Astrocyte (in vitro differentiated cells and primary cell): ENCODE measurements at regions not wholly inside any gene's neighbourhood (a gene's known extent, or its start where the extent isn't known, plus 50 kb on each side); places are given as distances from the start of the nearest gene placed in this dataset.

Source experiments
- DNase-seq: peaks from one replicate; pipeline ENCODE4 v3.0.0-alpha.2; 2010; ENCODE audit warnings: low read depth
- FAIRE-seq: peaks from 2 replicates; lab custom pipeline; 2011; peaks lifted over from hg19 to GRCh38; lab: Jason Lieb, UNC
- H2AFZ ChIP-seq: 2 replicates; pipeline ENCODE4 v1.6.0; 2012; ENCODE audit warnings: low read depth, low read length, inconsistent platforms
- H3K27ac ChIP-seq: 2 replicates; pipeline ENCODE4 v1.5.1; 2011; ENCODE audit warnings: low read depth, low read length, inconsistent platforms
- H3K27me3 ChIP-seq: 2 replicates; pipeline ENCODE4 v1.6.0; 2011; ENCODE audit warnings: low read length, inconsistent platforms; ENCODE audit not compliant: insufficient read depth
- H3K36me3 ChIP-seq: 2 replicates; pipeline ENCODE4 v1.5.1; 2011; ENCODE audit warnings: low read length, inconsistent platforms; ENCODE audit not compliant: insufficient read depth
- H3K4me1 ChIP-seq: 2 replicates; pipeline ENCODE4 v1.5.1; 2011; ENCODE audit warnings: low read length, inconsistent platforms; ENCODE audit not compliant: insufficient read depth
- H3K4me2 ChIP-seq: 2 replicates; pipeline ENCODE4 v1.6.0; 2012; ENCODE audit warnings: low read length, inconsistent platforms
- H3K4me3 ChIP-seq: 2 replicates; pipeline ENCODE4 v1.5.1; 2011; ENCODE audit warnings: low read depth, mild to moderate bottlenecking, low read length, inconsistent platforms; ENCODE audit not compliant: insufficient read depth
- H3K79me2 ChIP-seq: 2 replicates; pipeline ENCODE4 v1.6.0; 2012; ENCODE audit warnings: mild to moderate bottlenecking, low read length, inconsistent platforms; ENCODE audit not compliant: insufficient read depth
- H3K9ac ChIP-seq: 2 replicates; pipeline ENCODE4 v1.6.0; 2012; ENCODE audit warnings: mild to moderate bottlenecking, low read length, inconsistent platforms
- H3K9me3 ChIP-seq: 2 replicates; pipeline ENCODE4 v1.5.1; 2012; ENCODE audit warnings: low read depth, mild to moderate bottlenecking, low read length, inconsistent platforms; ENCODE audit not compliant: insufficient read depth
- H4K20me1 ChIP-seq: 2 replicates; pipeline ENCODE4 v1.6.0; 2012; ENCODE audit warnings: low read length, inconsistent platforms; ENCODE audit not compliant: insufficient read depth
- H3K27ac Mint-ChIP-seq: one replicate; pipeline ENCODE4 v1.8.0; 2021; ENCODE audit warnings: mild to moderate bottlenecking, mixed read lengths; ENCODE audit not compliant: unreplicated experiment
- H3K27me3 Mint-ChIP-seq: one replicate; pipeline ENCODE4 v1.8.0; 2021; ENCODE audit warnings: low read depth, mixed read lengths; ENCODE audit not compliant: unreplicated experiment
- H3K36me3 Mint-ChIP-seq: one replicate; pipeline ENCODE4 v1.8.0; 2021; ENCODE audit warnings: low read depth, mixed read lengths; ENCODE audit not compliant: unreplicated experiment
- H3K4me1 Mint-ChIP-seq: one replicate; pipeline ENCODE4 v1.8.0; 2021; ENCODE audit warnings: low read depth, mixed read lengths; ENCODE audit not compliant: unreplicated experiment
- H3K4me3 Mint-ChIP-seq: one replicate; pipeline ENCODE4 v1.8.0; 2021; ENCODE audit warnings: mild to moderate bottlenecking, moderate library complexity, mixed read lengths; ENCODE audit not compliant: unreplicated experiment
- H3K9me3 Mint-ChIP-seq: one replicate; pipeline ENCODE4 v1.8.0; 2021; ENCODE audit warnings: mild to moderate bottlenecking, mixed read lengths; ENCODE audit not compliant: unreplicated experiment
- CTCF ChIP-seq: IDR thresholded peaks from 2 replicates; pipeline ENCODE4 v1.5.1; 2011; ENCODE audit warnings: low read depth, mild to moderate bottlenecking, inconsistent platforms, low read length, moderate library complexity; ENCODE audit not compliant: insufficient read depth
- EZH2 ChIP-seq: IDR thresholded peaks from 2 replicates; pipeline ENCODE4 v1.6.1; 2012; ENCODE audit warnings: mild to moderate bottlenecking, low read length, inconsistent platforms; ENCODE audit not compliant: insufficient read depth

- H3K4me1 Mint-ChIP-seq = peaks cover 70% of the 10 kb centered on the region
- H2AFZ ChIP-seq = peak overlapping the region; percentile 35
Observed at GRCh38 chr6:11427091-11427722, 110.3 kb upstream of the TMEM170B start.

GRCh38 chr6:11426571-11426970 lies 111.0 kb upstream of the TMEM170B start:
- H3K79me2 ChIP-seq = no peaks in the 10 kb centered on the region
- TF ChIP-seq CTCF (no peak), EZH2 (no peak)
- no peaks in the 10 kb centered on the region for H3K27me3 ChIP-seq
- Mint-ChIP-seq H3K9me3 (peaks cover 2% of the 10 kb centered on the region), H3K36me3 (no peaks in the 10 kb centered on the region), H3K4me3 (no peak overlapping the region), H3K27ac (no peak overlapping the region), H3K4me1 (peaks cover 63% of the 10 kb centered on the region), H3K27me3 (no peaks in the 10 kb centered on the region)
- peaks cover 56% of the 10 kb centered on the region for H3K4me1 ChIP-seq
- H2AFZ ChIP-seq = no peak overlapping the region
- no peak for FAIRE-seq
- no peak for DNase-seq
- peak overlapping the region; percentile 73 for H3K9ac ChIP-seq
- H3K4me3 ChIP-seq = no peak overlapping the region
- H4K20me1 ChIP-seq = no peaks in the 10 kb centered on the region
- no peaks in the 10 kb centered on the region for H3K9me3 ChIP-seq
- no peak overlapping the region for H3K27ac ChIP-seq
- no peaks in the 10 kb centered on the region for H3K36me3 ChIP-seq
- H3K4me2 ChIP-seq = no peak overlapping the region

More at GRCh38 chr6:11427091-11427722, 110.3 kb upstream of the TMEM170B start:
- Histone ChIP-seq H3K36me3 (no peaks in the 10 kb centered on the region), H4K20me1 (no peaks in the 10 kb centered on the region), H3K4me3 (peak overlapping the region; percentile 14), H3K27me3 (no peaks in the 10 kb centered on the region), H3K79me2 (no peaks in the 10 kb centered on the region), H3K4me2 (peak overlapping the region; percentile 66), H3K9ac (peak overlapping the region; percentile 73), H3K9me3 (no peaks in the 10 kb centered on the region), H3K27ac (peak overlapping the region; percentile 86), H3K4me1 (peaks cover 62% of the 10 kb centered on the region)
- DNase-seq (no peak), FAIRE-seq (no peak)
- peaks cover 2% of the 10 kb centered on the region for H3K9me3 Mint-ChIP-seq
- peak overlapping the region; percentile 93 for H3K27ac Mint-ChIP-seq
- TF ChIP-seq EZH2 (no peak), CTCF (no peak)
- H3K36me3 Mint-ChIP-seq = no peaks in the 10 kb centered on the region
- no peak overlapping the region for H3K4me3 Mint-ChIP-seq
- H3K27me3 Mint-ChIP-seq = no peaks in the 10 kb centered on the region

- Mint-ChIP-seq H3K9me3 (no peaks in the 10 kb centered on the region), H3K27ac (peak overlapping the region; percentile 12), H3K4me1 (peaks cover 61% of the 10 kb centered on the region), H3K4me3 (no peak overlapping the region), H3K36me3 (no peaks in the 10 kb centered on the region), H3K27me3 (no peaks in the 10 kb centered on the region)
- FAIRE-seq (no peak), DNase-seq (no peak)
- Histone ChIP-seq H3K4me1 (peaks cover 53% of the 10 kb centered on the region), H3K36me3 (no peaks in the 10 kb centered on the region), H3K27me3 (no peaks in the 10 kb centered on the region), H2AFZ (no peak overlapping the region), H3K79me2 (no peaks in the 10 kb centered on the region), H3K4me3 (no peak overlapping the region), H3K9me3 (no peaks in the 10 kb centered on the region), H3K9ac (no peak overlapping the region), H3K27ac (no peak overlapping the region), H3K4me2 (no peak overlapping the region), H4K20me1 (no peaks in the 10 kb centered on the region)
- TF ChIP-seq CTCF = no peak
- TF ChIP-seq EZH2 = no peak
Observed at GRCh38 chr6:11425876-11426275, 111.7 kb upstream of the TMEM170B start.
